GM19395 (cell line): ENCODE measurements at regions not wholly inside any gene's neighbourhood (a gene's known extent, or its start where the extent isn't known, plus 50 kb on each side); places are given as distances from the start of the nearest gene placed in this dataset.

Experiments used
- ATAC-seq: cut with Tn5 transposase; IDR thresholded peaks from one replicate; pipeline ENCODE4 v1.9.1; 2021; ENCODE audit warnings: mild to moderate bottlenecking, moderate library complexity; ENCODE audit not compliant: unreplicated experiment

DNA sequence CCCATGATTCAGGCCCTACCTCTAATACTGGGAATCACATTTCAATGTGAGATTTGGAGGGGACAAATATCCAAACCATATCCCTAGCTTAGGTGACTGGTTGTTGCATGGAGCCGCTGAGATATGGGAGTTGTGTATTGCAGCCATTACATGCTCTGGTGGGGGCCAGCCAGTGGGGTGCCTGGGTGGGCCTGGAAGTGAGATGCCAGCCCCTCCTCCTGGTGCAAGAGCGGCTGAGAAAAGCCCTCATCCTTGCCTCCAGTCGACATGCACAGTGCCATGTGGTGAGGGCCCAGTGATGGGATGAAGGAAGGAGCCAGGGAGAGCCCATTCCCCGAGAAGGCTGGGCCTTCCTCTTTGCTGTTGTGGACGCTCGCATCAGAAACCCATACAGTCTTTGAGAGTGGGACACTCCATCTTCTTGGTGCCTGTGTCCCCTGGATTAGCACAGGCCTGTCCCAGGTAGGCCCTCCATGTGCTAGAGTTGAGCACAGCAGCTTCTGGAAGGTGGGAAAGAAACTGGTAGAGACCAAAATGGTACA lies 1043.0 kb downstream of the TBC1D22A start:
- no peak for ATAC-seq

DNA sequence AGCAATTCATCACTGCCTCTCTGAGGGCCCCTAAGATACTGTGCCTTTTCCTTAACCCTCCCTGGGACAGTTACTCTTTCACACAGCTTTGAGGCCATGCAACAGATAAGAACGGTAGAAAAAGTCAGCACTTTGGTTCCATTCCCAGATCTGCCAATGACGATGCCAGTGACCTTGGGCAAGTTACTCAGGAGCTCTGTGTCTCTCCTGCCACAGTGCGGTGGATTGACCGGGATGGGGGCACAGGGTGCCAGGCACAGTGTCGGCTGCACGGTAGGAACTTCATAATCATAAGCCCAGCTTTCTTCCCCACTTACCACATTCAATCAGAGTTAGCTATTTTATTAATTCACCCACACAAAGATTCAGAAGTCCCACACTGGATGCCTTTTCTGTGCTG lies 1041.8 kb downstream of the TBC1D22A start:
- ATAC-seq: no peak

DNA sequence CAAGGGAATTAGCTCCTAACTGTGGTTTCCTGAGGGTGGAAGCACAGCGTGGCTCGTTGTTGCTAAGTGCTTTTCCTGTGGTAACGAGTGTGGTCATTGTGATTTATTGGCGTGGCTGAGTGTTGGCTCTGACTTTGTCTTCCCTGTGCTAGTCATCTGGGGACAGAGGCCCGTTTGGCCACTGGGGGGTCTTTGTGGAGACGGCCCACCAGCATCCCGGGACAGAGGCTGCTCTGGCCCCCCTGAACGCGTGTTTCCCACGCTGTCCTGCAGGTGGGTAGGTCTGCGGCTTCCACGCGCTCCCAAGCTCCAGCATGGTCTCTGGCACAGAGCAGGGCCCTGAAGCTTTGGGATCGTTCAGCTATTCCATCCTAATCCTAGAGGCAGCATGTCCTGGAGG lies 1040.0 kb downstream of the TBC1D22A start:
- no peak for ATAC-seq

DNA sequence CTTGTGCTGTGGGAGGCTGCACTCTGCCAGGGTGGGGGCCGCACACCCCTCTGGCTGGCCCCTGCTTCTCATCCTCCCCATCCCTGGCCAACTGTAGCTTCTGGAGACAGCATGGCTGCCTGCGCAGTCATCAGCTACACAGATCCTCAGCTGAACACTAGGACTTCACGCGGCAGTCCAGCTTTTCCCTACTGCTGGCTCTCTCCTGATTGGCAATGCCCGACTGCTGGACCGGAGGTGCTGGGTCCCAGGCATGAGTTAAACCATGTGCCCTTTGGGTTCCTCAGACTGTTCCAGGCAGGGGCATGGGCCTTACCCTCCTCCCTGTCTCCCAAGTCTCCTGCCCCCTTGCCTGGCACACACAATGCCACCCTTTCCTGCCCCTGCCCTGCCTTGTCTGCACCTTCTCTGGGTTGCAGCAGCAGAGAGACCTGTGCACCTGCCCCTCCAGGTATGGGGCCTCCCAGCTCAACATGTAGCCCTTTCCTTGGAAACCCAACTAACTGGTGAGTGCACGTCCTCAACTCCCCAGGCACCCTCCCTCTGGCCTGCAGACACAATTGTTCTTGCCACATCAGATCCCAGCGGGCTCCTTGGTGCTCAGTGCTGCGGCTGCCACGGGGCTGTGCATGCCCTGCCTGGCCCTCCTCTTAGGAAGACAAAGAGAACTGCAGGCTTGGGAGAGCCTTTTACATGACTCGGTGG lies 1039.2 kb downstream of the TBC1D22A start:
- no peak for ATAC-seq

DNA sequence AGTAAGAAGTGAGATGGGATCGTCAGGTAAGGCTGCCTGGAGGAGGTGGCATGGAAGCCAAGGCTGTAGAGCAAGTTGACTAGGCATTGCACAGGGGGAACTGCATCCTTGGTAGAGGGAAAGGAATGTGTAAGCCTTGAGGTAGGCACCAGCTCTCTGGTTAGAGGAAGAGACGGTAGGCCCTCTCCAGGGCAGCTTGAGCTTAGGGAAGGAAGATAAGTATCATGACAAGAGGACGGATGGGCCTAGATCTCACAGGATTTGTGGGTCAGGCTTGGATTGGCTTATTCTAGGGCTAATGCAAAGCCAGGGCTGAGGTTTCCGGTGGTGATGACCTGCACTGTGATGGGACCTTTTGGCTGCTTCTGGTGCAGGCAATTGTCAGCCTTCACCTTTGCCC lies 1035.8 kb downstream of the TBC1D22A start:
- ATAC-seq: no peak

DNA sequence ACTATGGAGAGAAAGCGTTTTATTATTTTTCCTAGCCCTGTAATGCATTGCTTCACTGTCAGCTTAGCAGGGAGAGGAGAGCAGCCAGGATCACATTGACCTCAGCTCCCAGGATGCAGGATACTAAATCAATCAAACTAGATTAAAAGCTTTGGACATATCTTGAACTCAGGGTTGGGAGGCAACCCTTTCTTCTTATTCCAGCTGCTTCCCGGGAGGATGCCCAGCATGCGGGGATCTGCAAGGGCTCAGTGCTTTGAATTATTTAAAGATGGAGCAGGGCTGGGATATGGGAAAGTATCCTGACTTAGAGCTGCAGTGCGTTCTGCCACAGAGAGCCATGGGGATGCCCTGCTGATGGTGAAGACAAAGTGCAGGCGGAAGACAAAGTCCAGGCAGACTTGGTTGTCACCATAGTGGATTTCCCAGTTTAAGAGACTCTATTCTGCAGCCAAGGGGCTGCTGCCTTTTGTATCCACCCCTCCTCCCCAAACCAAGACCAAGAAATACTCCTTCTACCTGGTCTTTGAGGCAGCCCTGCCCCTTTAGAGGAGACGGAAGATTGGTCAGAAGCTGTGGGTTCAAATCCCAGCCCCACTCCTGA lies 1035.0 kb downstream of the TBC1D22A start:
- no peak for ATAC-seq

DNA sequence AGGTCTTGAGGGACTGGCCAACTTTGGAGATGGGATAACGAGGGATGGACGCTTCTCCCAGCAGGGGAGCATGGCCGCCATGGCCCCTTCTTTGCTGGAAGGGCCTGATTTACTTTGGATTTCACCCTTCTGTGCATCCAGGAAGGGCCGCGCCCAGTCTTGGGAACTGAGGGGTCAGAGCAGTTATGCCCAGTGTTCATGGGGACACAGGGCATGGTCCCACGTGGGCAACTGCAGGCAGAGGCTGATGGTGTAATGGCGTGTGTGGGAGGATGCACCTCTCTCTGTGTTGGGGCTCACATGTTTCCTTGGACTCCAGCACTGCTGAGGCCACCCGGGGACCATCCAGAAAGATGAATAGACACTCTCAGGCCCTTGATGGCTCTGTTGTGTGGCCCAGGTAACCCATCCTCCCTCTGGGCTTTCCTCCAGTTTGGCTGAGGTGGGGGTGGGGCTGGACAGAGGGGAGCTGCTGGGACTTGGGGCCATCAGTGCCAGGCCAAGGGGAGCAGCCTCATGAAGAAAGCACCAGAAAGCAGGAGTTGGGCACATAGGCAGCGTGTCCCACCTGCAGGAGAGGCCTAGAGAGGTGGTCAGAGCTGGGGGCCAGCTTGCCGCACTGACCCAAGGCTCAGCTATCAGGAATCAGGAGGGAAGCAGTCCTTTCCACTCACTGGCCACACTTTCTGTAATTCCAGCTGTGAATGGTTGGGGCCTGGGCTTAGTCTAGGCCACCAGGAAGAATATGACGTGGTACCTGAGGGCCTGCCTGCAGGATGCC lies 1033.9 kb downstream of the TBC1D22A start:
- ATAC-seq: no peak

DNA sequence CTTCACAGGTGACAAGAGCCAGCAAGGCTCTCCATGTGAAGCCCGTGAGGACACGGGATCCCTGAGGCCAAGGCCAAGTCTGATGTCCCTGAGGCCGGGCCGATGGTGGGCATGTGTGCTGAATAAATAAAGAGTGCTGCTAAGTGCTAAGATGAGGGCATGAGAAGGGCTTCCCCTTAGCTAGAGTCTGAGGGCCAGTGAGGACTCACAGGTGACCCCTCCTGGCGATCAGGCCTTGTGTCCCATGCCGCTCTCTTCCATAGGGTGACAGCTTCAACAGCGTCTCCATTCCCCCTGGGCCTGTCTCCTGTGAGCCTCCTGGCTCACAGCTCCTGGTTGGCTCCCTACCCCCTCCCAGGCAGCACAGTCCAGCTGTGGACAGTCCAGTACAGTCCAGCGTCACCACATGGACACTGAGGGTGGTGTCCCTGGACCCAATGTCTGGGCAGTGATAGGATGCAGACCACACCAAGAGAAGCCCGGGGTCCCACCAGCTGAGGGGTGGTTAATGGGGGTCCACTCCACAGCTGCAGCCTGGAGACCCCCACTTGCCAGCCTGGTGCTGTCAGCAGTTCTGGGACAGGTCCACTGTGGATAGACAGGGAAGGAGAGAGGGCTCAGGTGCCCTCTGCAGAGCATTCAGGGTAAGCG lies 1033.2 kb downstream of the TBC1D22A start:
- ATAC-seq: no peak

DNA sequence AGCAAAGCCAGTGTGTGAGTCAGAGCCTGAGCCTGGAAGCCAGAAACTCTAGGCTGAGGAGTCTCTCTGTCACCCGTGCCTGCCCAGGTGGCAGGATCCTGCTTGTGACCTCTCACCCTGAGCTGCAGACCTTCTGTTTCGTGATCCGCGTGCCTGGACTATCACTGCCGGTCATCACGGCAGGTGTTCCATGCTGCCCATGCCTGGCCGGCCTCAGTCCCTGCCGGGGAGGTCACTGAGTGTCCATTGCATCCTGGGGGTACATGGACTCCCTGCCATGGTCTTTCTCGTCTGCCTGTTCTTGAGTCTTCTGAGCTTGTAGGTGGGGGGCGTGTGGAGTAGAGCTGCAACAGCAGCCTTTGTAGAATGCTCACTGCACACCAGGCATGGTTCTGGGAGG lies 1032.4 kb downstream of the TBC1D22A start:
- no peak for ATAC-seq

DNA sequence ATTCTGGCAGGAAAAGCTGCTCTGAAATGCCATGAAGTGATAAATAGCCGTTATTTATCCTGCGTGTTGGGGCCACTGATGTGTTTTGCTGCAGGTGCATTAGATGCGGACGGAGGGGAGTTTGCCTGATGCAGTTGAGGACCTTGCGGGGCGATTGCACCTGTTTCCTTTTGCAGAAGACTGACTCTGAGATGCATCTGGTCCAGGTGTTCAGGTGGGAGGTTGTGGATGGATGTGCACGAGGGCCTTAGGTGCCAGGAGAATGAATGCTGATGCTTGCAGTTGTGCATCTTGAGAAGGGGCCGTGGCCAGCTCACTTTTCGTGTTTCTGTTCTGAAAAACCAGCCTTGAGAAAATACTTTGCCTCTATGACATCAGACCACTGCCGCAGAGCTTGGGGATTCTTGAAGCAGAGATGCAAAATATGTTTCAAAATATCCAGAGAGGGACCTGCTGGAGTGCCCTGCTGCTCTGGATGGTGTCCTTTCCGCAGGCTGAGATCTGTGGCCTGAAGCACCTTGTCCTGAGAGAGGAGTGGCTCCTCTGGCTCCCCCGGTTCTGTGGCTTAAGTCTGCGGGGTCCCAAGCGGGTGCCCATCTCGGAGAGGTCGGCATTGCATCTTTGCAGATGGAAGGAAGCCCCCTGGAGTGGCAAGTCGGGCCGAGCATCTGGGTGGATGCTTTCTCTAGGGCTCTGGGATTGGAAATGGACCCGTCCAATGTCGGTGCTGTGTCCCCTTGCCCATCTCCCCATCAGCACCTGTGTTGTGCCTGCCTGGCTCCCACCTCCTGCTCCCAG lies 1031.1 kb downstream of the TBC1D22A start:
- ATAC-seq: no peak

DNA sequence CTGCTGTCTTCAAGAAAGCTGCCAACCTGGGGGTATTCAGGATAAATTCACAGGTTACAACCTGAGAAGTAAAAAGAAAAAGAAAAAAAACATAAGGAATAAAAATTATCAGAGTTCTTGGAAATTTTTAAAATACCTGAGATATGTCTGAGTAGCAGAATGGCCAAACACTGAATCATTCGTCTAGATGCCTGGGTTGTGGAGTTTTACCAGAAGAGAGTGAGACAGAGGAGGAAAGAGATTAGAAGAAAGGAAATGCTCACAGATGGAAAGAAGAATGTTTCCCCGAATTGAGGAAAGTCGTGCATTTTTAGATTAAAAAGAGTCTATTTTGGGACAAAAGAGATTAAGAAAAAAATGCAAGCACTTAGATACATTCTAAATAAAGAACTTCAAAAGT lies 1026.7 kb downstream of the TBC1D22A start:
- ATAC-seq: no peak

DNA sequence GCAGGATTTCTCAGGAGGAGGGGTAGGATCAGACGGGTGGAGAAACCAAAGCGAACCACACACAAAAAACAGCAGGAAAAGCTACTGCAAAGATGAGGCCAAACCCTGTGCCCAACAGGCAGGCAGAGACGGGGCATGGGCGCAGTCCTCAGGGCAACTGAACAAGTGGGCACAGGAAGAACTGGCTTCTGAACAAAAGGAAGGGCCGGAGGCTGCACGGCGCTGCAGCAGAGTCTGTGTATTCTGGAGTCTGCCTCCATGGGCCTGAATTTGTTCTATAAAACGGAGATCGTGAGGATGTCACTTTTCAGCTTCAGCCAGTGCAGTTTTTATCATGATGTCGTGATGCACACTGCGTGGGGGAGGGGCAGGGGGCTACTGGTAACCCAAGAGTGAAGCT lies 1026.0 kb downstream of the TBC1D22A start:
- ATAC-seq: no peak

DNA sequence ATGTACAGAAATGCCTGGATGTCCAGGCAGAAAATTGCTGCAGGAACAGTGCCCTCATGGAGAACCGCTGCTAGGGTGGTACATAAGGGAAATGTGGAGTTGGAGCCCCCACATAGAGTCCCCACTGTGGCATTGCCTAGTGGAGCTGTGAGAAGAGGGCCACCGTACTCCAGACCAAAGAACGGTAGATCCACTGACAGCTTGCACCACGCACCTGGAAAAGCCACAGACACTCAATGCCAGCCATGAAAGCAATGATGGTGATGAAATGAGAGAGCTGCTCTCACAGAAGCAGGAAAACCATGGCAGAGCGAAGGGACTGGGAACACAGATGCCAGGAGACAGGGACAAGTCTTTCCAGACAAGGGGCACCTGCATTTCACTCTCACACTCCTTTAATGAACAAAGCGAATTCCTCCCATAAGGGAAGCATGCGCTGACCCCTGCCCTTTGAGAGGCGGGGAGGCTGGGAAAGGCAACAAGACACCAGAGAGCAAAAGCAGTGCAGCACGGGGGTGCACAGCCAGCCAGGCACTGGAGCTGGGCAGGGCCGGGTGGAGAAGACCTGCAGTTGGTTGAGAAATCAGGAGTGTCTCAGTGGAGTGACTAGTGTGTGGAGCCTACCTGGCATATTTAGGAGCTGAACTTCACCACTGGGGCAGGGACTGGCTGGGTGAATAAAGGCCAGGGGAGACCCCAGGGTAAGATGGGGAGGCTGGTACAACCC lies 1025.2 kb downstream of the TBC1D22A start:
- ATAC-seq: no peak

DNA sequence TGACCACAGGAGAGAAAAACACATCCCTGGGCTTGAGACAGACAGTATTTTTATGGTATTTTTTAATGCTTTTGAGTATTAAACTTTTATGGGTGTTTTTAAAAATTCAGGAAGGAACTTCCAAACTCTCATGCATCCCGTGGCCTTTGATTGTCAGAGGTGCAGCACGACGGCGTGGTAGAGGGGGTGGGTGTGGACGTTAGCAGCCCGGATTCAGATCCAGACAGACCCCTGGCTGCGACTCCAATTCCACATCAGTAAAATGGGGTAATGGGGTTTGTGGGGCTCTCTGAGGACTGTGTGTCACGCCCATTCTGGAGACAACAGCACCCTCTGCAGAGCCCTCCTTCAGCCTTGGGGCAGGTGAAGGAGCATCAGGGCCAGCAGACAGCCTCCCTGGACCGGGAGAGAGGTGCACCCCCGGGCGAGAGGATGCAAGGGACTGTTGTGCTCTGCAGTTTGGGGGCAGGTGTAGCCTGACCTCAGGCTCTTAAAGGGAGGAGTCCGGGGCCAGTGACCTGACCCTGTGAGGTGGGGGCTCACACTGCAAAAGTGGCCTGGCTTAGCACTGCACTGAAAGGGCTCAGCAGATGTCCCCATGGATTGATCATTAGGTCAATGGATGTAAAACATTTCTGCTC lies 1024.3 kb downstream of the TBC1D22A start:
- ATAC-seq: no peak

DNA sequence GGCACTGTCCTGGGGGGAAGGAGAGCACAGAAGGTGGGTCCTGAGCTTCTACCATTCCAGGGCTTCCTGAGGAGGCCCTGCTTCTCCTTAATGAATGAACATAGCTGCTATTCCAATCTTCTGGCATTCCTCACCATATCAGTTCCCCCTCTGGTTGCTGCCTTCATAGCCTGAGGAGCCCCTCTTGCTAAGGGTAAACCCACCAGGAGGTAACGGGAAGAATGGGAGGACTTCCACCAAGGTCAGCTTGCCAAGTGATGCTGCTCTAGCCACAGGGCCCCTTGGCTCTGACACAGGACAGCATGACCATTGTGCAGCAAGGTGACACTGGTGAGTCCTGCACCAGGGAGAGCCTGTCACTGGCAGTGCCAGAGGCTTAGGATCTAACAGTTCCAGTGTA lies 1022.5 kb downstream of the TBC1D22A start:
- no peak for ATAC-seq

DNA sequence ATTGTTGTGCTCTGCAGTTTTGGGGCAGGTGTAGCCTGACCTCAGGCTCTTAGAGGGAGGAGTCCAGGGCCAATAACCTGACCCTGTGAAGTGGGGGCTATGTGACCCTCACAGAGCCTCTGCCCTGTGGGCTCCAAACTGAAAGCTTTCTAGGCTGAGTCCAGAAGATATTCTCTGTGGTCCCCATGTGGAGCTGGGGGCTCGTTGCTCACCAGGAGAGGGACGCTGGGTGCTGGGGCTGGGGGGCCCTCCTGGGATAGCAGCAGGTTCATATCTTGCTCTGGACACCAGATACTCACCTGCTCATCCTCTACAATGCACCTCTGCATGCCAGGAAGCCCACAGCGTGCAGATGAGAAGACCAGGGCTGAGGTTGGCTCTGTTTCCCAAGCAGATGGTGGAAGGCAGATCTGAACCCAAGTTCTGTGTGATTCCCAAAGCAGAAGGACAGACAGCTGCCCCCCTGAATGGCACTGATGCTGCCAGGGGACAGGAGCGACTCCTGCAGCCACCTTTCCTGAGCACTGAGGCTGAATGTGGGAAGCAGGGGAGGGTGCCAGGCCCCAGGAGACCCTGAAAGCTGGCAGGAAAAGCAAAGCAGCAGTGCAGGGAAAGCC lies 1022.0 kb downstream of the TBC1D22A start:
- no peak for ATAC-seq

DNA sequence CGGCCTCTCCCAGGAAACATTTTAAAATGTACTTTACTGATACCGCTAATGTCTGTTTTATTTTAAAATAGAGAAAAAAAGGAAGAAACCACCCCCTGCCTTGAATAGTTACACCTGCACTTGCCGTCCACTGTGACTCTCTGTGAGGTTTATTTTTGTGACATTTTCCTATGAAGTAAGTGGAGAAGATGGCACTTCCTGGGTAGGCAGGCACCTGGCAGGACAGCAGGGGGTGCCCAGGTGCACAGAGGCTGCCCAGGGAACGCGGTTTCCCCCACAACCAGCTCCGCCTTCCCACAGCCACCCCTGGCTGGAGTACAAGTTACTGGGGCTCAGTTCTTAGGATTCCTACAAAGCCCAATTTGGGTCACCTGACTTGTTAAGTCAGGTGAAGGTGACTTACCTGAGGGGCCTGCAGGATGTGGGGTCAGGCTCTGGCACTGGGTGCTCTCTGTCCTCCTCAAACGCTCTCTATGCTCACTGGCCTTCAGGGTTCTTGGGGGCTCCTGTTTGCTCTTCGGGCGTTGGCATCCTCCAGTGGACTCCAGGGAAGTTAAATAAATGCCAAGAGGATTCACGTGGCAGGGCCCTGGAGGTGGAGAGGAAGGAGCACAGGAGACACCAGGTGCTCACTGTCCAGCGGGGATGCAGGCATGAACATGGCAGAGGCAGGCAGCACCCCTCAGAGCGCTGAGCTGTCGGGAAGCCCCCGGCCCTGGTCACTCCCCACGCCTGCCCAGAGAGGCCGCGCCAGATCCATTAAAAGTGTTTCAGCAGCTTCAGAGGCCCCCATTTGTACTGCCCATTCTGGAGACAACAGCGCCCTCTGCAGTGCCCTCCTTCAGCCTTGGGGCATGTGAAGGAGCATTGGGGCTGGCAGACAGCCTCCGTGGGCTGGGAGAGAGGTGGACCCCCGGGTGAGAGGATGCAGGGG lies 1021.2 kb downstream of the TBC1D22A start:
- no peak for ATAC-seq
